Ramos (cell line): ENCODE measurements at regions not wholly inside any gene's neighbourhood (a gene's known extent, or its start where the extent isn't known, plus 50 kb on each side); places are given as distances from the start of the nearest gene placed in this dataset.

ENCODE experiments used
- in situ Hi-C: fragments of 300-500 bp; cut with MboI; formaldehyde crosslinking; loops from one replicate; pipeline ENCODE4 v1.14.3; 2022; ENCODE audit warnings: low sequenced_read_pairs; ENCODE audit not compliant: unreplicated experiment

GRCh38 chr3:99504258-99504657 lies 134.1 kb upstream of the COL8A1 start:
- in situ Hi-C loops, result no loop called here

- in situ Hi-C loops, result no loop called here
These were observed 135.0 kb upstream of the COL8A1 start for GRCh38 chr3:99503350-99503749.

- in situ Hi-C loops, result no loop called here
These were observed 135.5 kb upstream of the COL8A1 start for GRCh38 chr3:99502871-99503270.

- in situ Hi-C loops, result no loop called here
These were observed 137.9 kb upstream of the COL8A1 start for GRCh38 chr3:99500485-99500884.

GRCh38 chr3:99499235-99500158 lies 138.9 kb upstream of the COL8A1 start:
- in situ Hi-C loops, result no loop called here

- in situ Hi-C loops, result no loop called here
These were observed 139.7 kb upstream of the COL8A1 start for GRCh38 chr3:99498550-99499234.

- in situ Hi-C loops, result no loop called here
These were observed 150.5 kb upstream of the COL8A1 start for GRCh38 chr3:99487894-99488293.

- in situ Hi-C loops, result no loop called here
These were observed 153.1 kb upstream of the COL8A1 start for GRCh38 chr3:99485286-99485685.

GRCh38 chr3:99484871-99485270 lies 153.5 kb upstream of the COL8A1 start:
- in situ Hi-C loops, result no loop called here

GRCh38 chr3:99483841-99484240 lies 154.6 kb upstream of the COL8A1 start:
- in situ Hi-C loops, result no loop called here

GRCh38 chr3:99482191-99482590 lies 156.2 kb upstream of the COL8A1 start:
- in situ Hi-C loops, result no loop called here

- in situ Hi-C loops, result no loop called here
These were observed 156.8 kb upstream of the COL8A1 start for GRCh38 chr3:99481561-99481960.

GRCh38 chr3:99479768-99480167 lies 158.6 kb upstream of the COL8A1 start:
- in situ Hi-C loops, result no loop called here

GRCh38 chr3:99477650-99478049 lies 160.7 kb upstream of the COL8A1 start:
- in situ Hi-C loops, result no loop called here

GRCh38 chr3:99475229-99475628 lies 163.2 kb upstream of the COL8A1 start:
- in situ Hi-C loops, result no loop called here

- in situ Hi-C loops, result no loop called here
These were observed 163.6 kb upstream of the COL8A1 start for GRCh38 chr3:99474776-99475175.

- in situ Hi-C loops, result no loop called here
These were observed 165.1 kb upstream of the COL8A1 start for GRCh38 chr3:99473321-99473751.

GRCh38 chr3:99472385-99472784 lies 166.0 kb upstream of the COL8A1 start:
- in situ Hi-C loops, result no loop called here

- in situ Hi-C loops, result no loop called here
These were observed 166.8 kb upstream of the COL8A1 start for GRCh38 chr3:99471353-99472323.

GRCh38 chr3:99470841-99471240 lies 167.6 kb upstream of the COL8A1 start:
- in situ Hi-C loops, result no loop called here
